H1 (cell line): ENCODE measurements at regions not wholly inside any gene's neighbourhood (a gene's known extent, or its start where the extent isn't known, plus 50 kb on each side); places are given as distances from the start of the nearest gene placed in this dataset.

ENCODE experiments used
- TF ChIP-seq, protein P1 (sequence below): IDR thresholded peaks from 2 replicates; pipeline ENCODE4 v1.6.1; 2011; ENCODE audit warnings: low read depth, mild to moderate bottlenecking, low read length; ENCODE audit not compliant: insufficient read depth

DNA sequence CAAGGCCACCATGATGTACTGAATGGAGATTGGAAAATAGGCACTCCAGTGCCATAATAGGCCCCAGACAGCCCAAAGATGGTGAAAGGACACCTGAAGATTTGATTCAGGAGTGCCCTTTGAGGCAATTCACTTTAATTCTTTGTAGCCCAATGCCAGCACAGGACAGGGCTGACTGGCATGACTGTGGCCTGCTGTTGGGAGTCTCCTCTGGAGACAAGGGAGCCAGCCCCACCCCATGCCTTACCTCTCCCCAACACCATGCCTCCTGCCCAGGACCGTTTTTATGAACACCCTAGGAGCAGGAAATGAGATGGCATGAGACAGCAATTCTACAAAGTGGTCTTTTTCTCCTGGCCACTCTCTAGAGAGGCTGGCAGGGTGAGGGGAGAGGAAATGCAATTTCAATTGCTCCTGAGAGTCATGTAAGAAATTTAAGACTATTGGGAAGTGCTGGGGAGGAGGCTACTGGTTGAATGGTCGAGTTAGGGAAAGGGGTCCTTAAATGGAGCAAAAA, 94.2 kb upstream of the MAMLD1 start (continued):
- TF ChIP-seq, protein P1, sequence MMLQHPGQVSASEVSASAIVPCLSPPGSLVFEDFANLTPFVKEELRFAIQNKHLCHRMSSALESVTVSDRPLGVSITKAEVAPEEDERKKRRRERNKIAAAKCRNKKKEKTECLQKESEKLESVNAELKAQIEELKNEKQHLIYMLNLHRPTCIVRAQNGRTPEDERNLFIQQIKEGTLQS: no peak
